Inflammatory macrophage treated with lipopolysaccharide for 1 hour (primary cell): ENCODE measurements at regions not wholly inside any gene's neighbourhood (a gene's known extent, or its start where the extent isn't known, plus 50 kb on each side); places are given as distances from the start of the nearest gene placed in this dataset.

Experiments
- DNase-seq, 2 donors: peaks; one replicate each; pipeline ENCODE4 v3.0.0-alpha.2; 2020 to 2022

GRCh38 chr6:24072038-24072746 is 53.8 kb upstream of the NRSN1 start:
- DNase-seq, result no peak

GRCh38 chr6:24076011-24076410 is 50.0 kb upstream of the NRSN1 start:
- no peak for DNase-seq
